GM12873 (cell line): ENCODE measurements at regions not wholly inside any gene's neighbourhood (a gene's known extent, or its start where the extent isn't known, plus 50 kb on each side); places are given as distances from the start of the nearest gene placed in this dataset.

ENCODE experiments used
- TF ChIP-seq, protein P1 (sequence below): IDR thresholded peaks from 2 replicates; pipeline ENCODE4 v1.5.1; 2012; ENCODE audit warnings: low read depth, mild to moderate bottlenecking, moderate library complexity, low read length, control low read depth; ENCODE audit not compliant: insufficient read depth; ENCODE audit errors: missing control alignments

DNA sequence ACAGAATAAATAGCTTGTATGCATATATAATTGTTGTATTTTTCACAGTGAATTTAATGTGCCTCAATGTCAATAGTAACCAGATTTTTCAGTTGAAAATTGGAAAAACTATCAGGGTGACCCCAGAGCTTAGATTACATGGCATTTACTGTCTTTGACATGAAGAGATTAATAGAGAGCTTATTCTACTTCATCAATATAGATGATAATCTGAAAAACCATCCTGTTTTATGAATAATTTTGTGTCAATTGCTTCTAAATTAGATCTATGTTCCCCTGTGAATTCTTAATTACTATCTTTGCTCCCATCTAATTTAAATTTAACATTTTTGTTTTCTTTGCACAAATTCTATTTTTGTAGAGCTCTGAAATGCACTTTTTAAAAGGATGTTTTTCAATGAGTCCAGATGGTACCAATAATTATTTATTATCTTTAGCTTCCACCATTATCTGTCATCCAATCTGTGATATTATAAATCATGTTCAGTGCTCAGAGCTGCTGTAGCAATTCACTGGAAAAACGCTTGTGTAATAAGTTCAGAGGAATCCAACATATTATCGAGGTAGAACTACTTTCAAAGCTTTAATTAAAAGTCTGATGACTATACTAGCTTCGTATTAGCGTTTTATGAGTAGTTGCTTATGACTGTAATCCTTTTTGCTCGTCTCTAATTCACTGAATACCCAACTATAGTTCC lies 291.4 kb downstream of the JRKL start:
- TF ChIP-seq, protein P1, sequence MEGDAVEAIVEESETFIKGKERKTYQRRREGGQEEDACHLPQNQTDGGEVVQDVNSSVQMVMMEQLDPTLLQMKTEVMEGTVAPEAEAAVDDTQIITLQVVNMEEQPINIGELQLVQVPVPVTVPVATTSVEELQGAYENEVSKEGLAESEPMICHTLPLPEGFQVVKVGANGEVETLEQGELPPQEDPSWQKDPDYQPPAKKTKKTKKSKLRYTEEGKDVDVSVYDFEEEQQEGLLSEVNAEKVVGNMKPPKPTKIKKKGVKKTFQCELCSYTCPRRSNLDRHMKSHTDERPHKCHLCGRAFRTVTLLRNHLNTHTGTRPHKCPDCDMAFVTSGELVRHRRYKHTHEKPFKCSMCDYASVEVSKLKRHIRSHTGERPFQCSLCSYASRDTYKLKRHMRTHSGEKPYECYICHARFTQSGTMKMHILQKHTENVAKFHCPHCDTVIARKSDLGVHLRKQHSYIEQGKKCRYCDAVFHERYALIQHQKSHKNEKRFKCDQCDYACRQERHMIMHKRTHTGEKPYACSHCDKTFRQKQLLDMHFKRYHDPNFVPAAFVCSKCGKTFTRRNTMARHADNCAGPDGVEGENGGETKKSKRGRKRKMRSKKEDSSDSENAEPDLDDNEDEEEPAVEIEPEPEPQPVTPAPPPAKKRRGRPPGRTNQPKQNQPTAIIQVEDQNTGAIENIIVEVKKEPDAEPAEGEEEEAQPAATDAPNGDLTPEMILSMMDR = no peak

- TF ChIP-seq, protein P1 = no peak
Measured at GRCh38 chr11:96694338-96694737, 304.5 kb downstream of the JRKL start.

- TF ChIP-seq, protein P1 = no peak
Measured at GRCh38 chr11:96696731-96697130, 306.9 kb downstream of the JRKL start.

- TF ChIP-seq, protein P1 = no peak
Measured at GRCh38 chr11:96697466-96697865, 307.7 kb downstream of the JRKL start.

- TF ChIP-seq, protein P1 = no peak
Measured at GRCh38 chr11:96704847-96705246, 315.0 kb downstream of the JRKL start.

- TF ChIP-seq, protein P1 = no peak
Measured at GRCh38 chr11:96706761-96707160, 316.9 kb downstream of the JRKL start.

- TF ChIP-seq, protein P1 = no peak
Measured at GRCh38 chr11:96707273-96707672, 317.5 kb downstream of the JRKL start.
